Vagina (tissue), 2 donors: ENCODE measurements at regions not wholly inside any gene's neighbourhood (a gene's known extent, or its start where the extent isn't known, plus 50 kb on each side); places are given as distances from the start of the nearest gene placed in this dataset.

Experiments
- DNase-seq, 2 donors: peaks; one replicate each; pipeline ENCODE4 v3.0.0-alpha.2; 2017; ENCODE audit errors: extremely low spot score in 2 of 2
- H3K27ac ChIP-seq: fragments of 200-600 bp; sonication (generic); one replicate; pipeline ENCODE4 v1.5.1; 2019
- H3K27me3 ChIP-seq: fragments of 200-600 bp; sonication (generic); one replicate; pipeline ENCODE4 v1.5.1; 2019
- H3K36me3 ChIP-seq, 2 donors: fragments of 200-600 bp; sonication (generic); one replicate each; pipeline ENCODE4 v1.5.1; 2017 to 2019
- H3K4me1 ChIP-seq: fragments of 200-600 bp; sonication (generic); one replicate; pipeline ENCODE4 v1.5.1; 2019
- H3K4me3 ChIP-seq, 2 donors: fragments of 200-600 bp; sonication (generic); 1 replicate in 1 of 2; 2 replicates in 1 of 2; pipeline ENCODE4 v1.5.1; 2016 to 2019
- H3K9me3 ChIP-seq: fragments of 200-600 bp; sonication (generic); one replicate; pipeline ENCODE4 v1.5.1; 2019
- POLR2A ChIP-seq, 2 donors: fragments of 450-650 bp; IDR thresholded peaks; one replicate each; pipeline ENCODE4 v1.6.1; 2017; ENCODE audit warnings: antibody characterized with exemption in 2 of 2, mild to moderate bottlenecking in 2 of 2, moderate library complexity in 2 of 2
- POLR2AphosphoS5 ChIP-seq, 2 donors: sonication (generic); formaldehyde crosslinking; IDR thresholded peaks; one replicate each; pipeline ENCODE4 v1.9.0; 2017; ENCODE audit warnings: antibody characterized with exemption in 2 of 2, mild to moderate bottlenecking in 2 of 2, low read depth in 1 of 2; ENCODE audit not compliant: insufficient read depth in 1 of 2
- intact Hi-C: fragments of 100-400 bp; cut with DNase I; formaldehyde crosslinking; loops from one replicate; pipeline ENCODE4 v1.15.1; 2023
- TF ChIP-seq, protein P1 (sequence below), 3 experiments: fragments of 450-650 bp in 2 of 3; fragments of 200-600 bp in 1 of 3; sonication (generic) in 1 of 3; IDR thresholded peaks; one replicate each; pipeline ENCODE4 v1.5.1; 2017 to 2019; ENCODE audit warnings: antibody characterized with exemption in 3 of 3, mild to moderate bottlenecking in 2 of 3, moderate library complexity in 2 of 3

DNA sequence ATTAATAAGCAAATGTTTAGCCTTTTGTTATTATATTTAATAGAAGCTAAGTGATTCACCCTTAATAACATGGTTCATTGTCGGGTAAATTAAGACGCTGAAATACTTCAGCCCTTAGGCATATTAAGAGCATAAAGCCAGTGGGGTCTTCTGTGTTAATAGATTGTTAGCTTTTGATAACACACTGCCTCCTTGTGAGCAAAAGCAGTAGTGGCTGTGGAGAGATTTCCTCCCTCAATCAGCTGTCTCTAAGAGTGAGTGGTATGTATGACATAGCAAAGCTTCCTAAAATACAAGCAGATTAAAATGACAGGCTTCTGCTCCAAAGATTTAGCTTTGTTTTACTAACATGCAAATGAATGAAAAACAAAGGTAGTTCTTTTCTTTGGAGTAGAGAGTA is 143.7 kb upstream of the SYT4 start:
- Histone ChIP-seq H3K9me3 (no peaks in the 10 kb centered on the region), H3K27me3 (no peaks in the 10 kb centered on the region), H3K4me1 (no peaks in the 10 kb centered on the region), H3K4me3 (no peak overlapping the region), H3K36me3 (no peaks in the 10 kb centered on the region), H3K27ac (no peak overlapping the region)
- no peak for DNase-seq
- intact Hi-C loops = no loop called here
- TF ChIP-seq POLR2AphosphoS5 (IDR thresholded peaks at IDR 0.05; ENCODE audit: insufficient read depth in 1 of 2, low read depth in 1 of 2) (no peak), POLR2A (IDR thresholded peaks at IDR 0.05) (no peak)
- TF ChIP-seq, protein P1, sequence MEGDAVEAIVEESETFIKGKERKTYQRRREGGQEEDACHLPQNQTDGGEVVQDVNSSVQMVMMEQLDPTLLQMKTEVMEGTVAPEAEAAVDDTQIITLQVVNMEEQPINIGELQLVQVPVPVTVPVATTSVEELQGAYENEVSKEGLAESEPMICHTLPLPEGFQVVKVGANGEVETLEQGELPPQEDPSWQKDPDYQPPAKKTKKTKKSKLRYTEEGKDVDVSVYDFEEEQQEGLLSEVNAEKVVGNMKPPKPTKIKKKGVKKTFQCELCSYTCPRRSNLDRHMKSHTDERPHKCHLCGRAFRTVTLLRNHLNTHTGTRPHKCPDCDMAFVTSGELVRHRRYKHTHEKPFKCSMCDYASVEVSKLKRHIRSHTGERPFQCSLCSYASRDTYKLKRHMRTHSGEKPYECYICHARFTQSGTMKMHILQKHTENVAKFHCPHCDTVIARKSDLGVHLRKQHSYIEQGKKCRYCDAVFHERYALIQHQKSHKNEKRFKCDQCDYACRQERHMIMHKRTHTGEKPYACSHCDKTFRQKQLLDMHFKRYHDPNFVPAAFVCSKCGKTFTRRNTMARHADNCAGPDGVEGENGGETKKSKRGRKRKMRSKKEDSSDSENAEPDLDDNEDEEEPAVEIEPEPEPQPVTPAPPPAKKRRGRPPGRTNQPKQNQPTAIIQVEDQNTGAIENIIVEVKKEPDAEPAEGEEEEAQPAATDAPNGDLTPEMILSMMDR (IDR thresholded peaks at IDR 0.05) = no peak

DNA sequence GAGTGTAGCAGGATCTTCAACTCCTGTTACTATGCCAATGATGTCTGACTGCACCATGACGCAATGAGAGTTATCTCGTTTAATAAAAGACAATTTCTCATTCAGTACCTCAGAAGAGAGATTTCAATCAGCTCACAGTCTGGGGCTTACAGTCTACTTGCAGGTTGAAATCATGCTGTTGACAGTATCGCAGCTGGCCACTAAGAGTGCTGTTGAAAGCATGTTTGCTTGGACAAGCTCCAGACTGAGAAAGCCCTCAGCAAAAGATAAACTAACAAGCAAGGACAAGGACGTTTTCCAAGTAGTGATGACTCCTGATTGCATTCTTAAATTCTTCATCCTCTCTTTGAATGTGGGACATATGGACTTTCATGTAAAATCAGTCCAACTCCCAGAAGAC is 145.2 kb upstream of the SYT4 start:
- TF ChIP-seq, protein P1 (IDR thresholded peaks at IDR 0.05) = no peak
- TF ChIP-seq POLR2AphosphoS5 (IDR thresholded peaks at IDR 0.05; ENCODE audit: insufficient read depth in 1 of 2, low read depth in 1 of 2) (no peak), POLR2A (IDR thresholded peaks at IDR 0.05) (no peak)
- Histone ChIP-seq H3K27me3 (no peaks in the 10 kb centered on the region), H3K9me3 (no peaks in the 10 kb centered on the region), H3K4me1 (no peaks in the 10 kb centered on the region), H3K36me3 (no peaks in the 10 kb centered on the region), H3K4me3 (no peak overlapping the region), H3K27ac (no peak overlapping the region)
- no peak for DNase-seq
- intact Hi-C loops = no loop called here

DNA sequence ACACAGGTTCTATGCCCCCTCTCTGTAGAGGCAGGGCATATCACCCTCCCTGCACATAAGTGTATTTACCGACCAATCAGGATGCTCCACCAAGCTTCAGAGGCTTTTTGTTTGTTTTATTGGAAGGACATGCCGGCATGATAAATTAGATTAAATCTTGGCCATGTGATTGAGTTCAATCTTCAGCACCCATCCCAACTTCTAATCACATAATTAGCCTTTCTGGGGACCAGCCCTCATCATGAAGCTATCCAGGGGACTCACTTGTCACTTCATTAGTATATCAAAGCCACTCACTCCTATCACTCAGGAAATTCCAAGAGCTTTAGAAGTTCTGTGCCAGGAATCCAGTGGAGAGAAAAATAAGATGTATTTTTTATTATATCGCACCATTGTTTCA is 158.6 kb upstream of the SYT4 start:
- Histone ChIP-seq H3K36me3 (no peaks in the 10 kb centered on the region), H3K4me1 (no peaks in the 10 kb centered on the region), H3K4me3 (no peak overlapping the region), H3K27me3 (no peaks in the 10 kb centered on the region), H3K27ac (no peak overlapping the region), H3K9me3 (peaks cover 4% of the 10 kb centered on the region)
- intact Hi-C loops = no loop called here
- TF ChIP-seq POLR2AphosphoS5 (IDR thresholded peaks at IDR 0.05; ENCODE audit: insufficient read depth in 1 of 2, low read depth in 1 of 2) (no peak), POLR2A (IDR thresholded peaks at IDR 0.05) (no peak)
- TF ChIP-seq, protein P1 (IDR thresholded peaks at IDR 0.05) = no peak
- no peak for DNase-seq

DNA sequence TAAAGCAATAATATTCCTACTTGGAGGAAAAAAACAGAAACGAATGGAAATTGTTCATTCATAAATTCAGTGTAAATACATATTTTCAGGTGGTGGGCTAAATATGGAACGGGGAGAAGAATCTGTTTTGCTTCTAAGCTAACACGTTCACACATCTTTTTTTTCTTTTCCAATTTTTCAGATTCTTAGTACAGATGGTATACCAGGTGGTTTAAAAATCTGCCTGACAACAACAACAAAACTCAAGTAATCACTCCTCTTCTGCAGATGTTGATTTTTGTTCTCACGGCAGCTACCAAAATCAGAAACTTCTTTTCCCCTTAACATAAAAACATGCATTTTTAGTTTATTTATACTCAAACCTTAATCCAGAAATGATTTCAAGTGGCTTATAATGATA is 164.8 kb upstream of the SYT4 start:
- Histone ChIP-seq H3K27me3 (no peaks in the 10 kb centered on the region), H3K4me1 (no peaks in the 10 kb centered on the region), H3K36me3 (no peaks in the 10 kb centered on the region), H3K4me3 (no peak overlapping the region), H3K9me3 (peaks cover 4% of the 10 kb centered on the region), H3K27ac (no peak overlapping the region)
- TF ChIP-seq POLR2A (IDR thresholded peaks at IDR 0.05) (no peak), POLR2AphosphoS5 (IDR thresholded peaks at IDR 0.05; ENCODE audit: insufficient read depth in 1 of 2, low read depth in 1 of 2) (no peak)
- TF ChIP-seq, protein P1 (IDR thresholded peaks at IDR 0.05) = no peak
- intact Hi-C loops = no loop called here
- no peak for DNase-seq

DNA sequence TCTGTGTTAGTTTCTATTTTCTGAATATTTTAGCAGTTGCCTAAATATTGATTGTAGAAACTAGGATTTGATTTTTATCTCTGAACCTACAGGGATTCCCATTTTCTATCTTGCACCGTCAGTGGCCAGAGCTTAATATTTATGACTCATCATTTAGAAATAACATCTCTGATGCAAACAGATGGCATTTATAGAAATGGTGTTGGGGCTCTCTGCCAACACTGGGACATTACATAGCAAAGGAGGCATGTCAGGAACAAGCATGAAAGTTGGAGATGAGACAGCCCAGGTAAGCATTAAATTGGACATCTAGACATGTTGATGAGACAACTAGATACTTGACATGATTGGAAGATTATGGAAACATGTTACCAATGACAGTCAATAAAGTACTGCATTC is 165.3 kb upstream of the SYT4 start:
- TF ChIP-seq, protein P1 (IDR thresholded peaks at IDR 0.05) = no peak
- TF ChIP-seq POLR2A (IDR thresholded peaks at IDR 0.05) (no peak), POLR2AphosphoS5 (IDR thresholded peaks at IDR 0.05; ENCODE audit: insufficient read depth in 1 of 2, low read depth in 1 of 2) (no peak)
- Histone ChIP-seq H3K4me3 (no peak overlapping the region), H3K9me3 (peaks cover 4% of the 10 kb centered on the region), H3K4me1 (no peaks in the 10 kb centered on the region), H3K36me3 (no peaks in the 10 kb centered on the region), H3K27ac (no peak overlapping the region), H3K27me3 (no peaks in the 10 kb centered on the region)
- intact Hi-C loops = no loop called here
- DNase-seq = no peak
